OCI-LY1 (cell line): ENCODE measurements at regions not wholly inside any gene's neighbourhood (a gene's known extent, or its start where the extent isn't known, plus 50 kb on each side); places are given as distances from the start of the nearest gene placed in this dataset.

Experiments
- H2AFZ ChIP-seq: fragments of 200-600 bp; sonication (generic), shearing (Covaris generic); 2 replicates; pipeline ENCODE4 v1.6.0; 2014; ENCODE audit warnings: antibody characterized with exemption, mild to moderate bottlenecking, low read length
- H3F3A ChIP-seq: fragments of 200-600 bp; sonication (generic), shearing (Covaris generic); 2 replicates; pipeline ENCODE4 v1.6.0; 2014; ENCODE audit warnings: mild to moderate bottlenecking, antibody characterized with exemption, low read length, moderate library complexity; ENCODE audit not compliant: insufficient read depth
- H3K27ac ChIP-seq: fragments of 200-600 bp; sonication (generic); 2 replicates; pipeline ENCODE4 v1.5.1; 2014; ENCODE audit warnings: low read length, mixed run types, mild to moderate bottlenecking, low read depth; ENCODE audit not compliant: poor library complexity, severe bottlenecking
- H3K27me3 ChIP-seq: fragments of 200-600 bp; sonication (generic); 2 replicates; pipeline ENCODE4 v1.6.0; 2014; ENCODE audit warnings: antibody characterized with exemption, mild to moderate bottlenecking, low read length, moderate library complexity; ENCODE audit not compliant: insufficient read depth
- H3K36me3 ChIP-seq: fragments of 200-600 bp; sonication (generic); 2 replicates; pipeline ENCODE4 v1.6.1; 2014; ENCODE audit warnings: mild to moderate bottlenecking, antibody characterized with exemption, low read length, moderate library complexity, mixed read lengths; ENCODE audit not compliant: insufficient read depth
- H3K4me1 ChIP-seq: fragments of 200-600 bp; sonication (generic); 2 replicates; pipeline ENCODE4 v1.5.1; 2014; ENCODE audit warnings: mild to moderate bottlenecking, low read length, moderate library complexity; ENCODE audit not compliant: insufficient read depth, severe bottlenecking
- H3K4me2 ChIP-seq: fragments of 200-600 bp; sonication (generic), shearing (Covaris generic); 2 replicates; pipeline ENCODE4 v1.6.1; 2014; ENCODE audit warnings: low read length
- H3K4me3 ChIP-seq: fragments of 200-600 bp; sonication (generic); 2 replicates; pipeline ENCODE4 v1.5.1; 2014; ENCODE audit warnings: low read length, low read depth, mild to moderate bottlenecking, mixed read lengths; ENCODE audit not compliant: poor library complexity, severe bottlenecking
- H3K79me2 ChIP-seq: fragments of 200-600 bp; shearing (Covaris generic); 2 replicates; pipeline ENCODE4 v1.6.1; 2016; ENCODE audit warnings: mixed run types, low read length, mixed read lengths; ENCODE audit not compliant: insufficient read depth
- H3K9ac ChIP-seq: fragments of 200-600 bp; sonication (generic), shearing (Covaris generic); 2 replicates; pipeline ENCODE4 v1.6.1; 2014; ENCODE audit warnings: mild to moderate bottlenecking, low read length, mixed read lengths
- H3K9me2 ChIP-seq: fragments of 200-600 bp; sonication (generic), shearing (Covaris generic); 2 replicates; pipeline ENCODE4 v1.6.1; 2014; ENCODE audit warnings: low read depth, mild to moderate bottlenecking, low read length, mixed read lengths
- H3K9me3 ChIP-seq: fragments of 200-600 bp; shearing (Covaris generic); 2 replicates; pipeline ENCODE4 v1.6.1; 2014; ENCODE audit warnings: low read length, mixed read lengths
- H4K20me1 ChIP-seq: fragments of 200-600 bp; sonication (generic), shearing (Covaris generic); 2 replicates; pipeline ENCODE4 v1.6.0; 2016; ENCODE audit warnings: mild to moderate bottlenecking, low read length; ENCODE audit not compliant: insufficient read depth
- EZH2 ChIP-seq: fragments of 200-600 bp; sonication (generic), shearing (Covaris generic); IDR thresholded peaks from 2 replicates; pipeline ENCODE4 v1.8.0; 2017; ENCODE audit warnings: borderline replicate concordance, mixed run types, mild to moderate bottlenecking, antibody characterized with exemption, low read length, moderate library complexity, mixed read lengths
- TF ChIP-seq, protein P1 (sequence below): fragments of 200-600 bp; sonication (generic), shearing (Covaris generic); IDR thresholded peaks from 2 replicates; pipeline ENCODE4 v1.5.1; 2017; ENCODE audit warnings: mild to moderate bottlenecking, antibody characterized with exemption, low read length, moderate library complexity, mixed read lengths

DNA sequence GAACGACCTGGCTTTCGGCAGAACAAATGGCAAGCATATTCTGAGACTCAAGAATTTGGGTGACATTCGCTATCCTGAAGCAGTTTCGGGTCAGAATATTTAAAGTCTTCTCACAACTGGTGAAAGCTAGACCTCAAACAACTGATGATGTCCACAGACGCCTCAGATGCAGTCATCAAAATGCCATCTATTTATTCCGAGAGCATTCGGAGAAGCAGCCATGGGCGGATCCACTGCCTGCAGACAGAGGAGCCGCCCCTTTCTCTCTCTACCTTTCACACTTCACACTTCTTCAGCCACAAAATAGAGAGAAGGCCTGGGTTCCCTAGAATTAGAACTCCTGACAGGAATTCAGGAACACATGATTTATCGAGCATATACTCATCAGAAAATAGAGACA lies 65.8 kb upstream of the CREB1 start:
- H3K9me2 ChIP-seq = no peaks in the 10 kb centered on the region
- H3K9me3 ChIP-seq = no peaks in the 10 kb centered on the region
- no peak overlapping the region for H3K27ac ChIP-seq
- no peak overlapping the region for H2AFZ ChIP-seq
- H4K20me1 ChIP-seq = no peaks in the 10 kb centered on the region
- no peaks in the 10 kb centered on the region for H3K36me3 ChIP-seq
- TF ChIP-seq, protein P1, sequence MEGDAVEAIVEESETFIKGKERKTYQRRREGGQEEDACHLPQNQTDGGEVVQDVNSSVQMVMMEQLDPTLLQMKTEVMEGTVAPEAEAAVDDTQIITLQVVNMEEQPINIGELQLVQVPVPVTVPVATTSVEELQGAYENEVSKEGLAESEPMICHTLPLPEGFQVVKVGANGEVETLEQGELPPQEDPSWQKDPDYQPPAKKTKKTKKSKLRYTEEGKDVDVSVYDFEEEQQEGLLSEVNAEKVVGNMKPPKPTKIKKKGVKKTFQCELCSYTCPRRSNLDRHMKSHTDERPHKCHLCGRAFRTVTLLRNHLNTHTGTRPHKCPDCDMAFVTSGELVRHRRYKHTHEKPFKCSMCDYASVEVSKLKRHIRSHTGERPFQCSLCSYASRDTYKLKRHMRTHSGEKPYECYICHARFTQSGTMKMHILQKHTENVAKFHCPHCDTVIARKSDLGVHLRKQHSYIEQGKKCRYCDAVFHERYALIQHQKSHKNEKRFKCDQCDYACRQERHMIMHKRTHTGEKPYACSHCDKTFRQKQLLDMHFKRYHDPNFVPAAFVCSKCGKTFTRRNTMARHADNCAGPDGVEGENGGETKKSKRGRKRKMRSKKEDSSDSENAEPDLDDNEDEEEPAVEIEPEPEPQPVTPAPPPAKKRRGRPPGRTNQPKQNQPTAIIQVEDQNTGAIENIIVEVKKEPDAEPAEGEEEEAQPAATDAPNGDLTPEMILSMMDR = no peak
- no peak for TF ChIP-seq EZH2
- H3K4me3 ChIP-seq = no peak overlapping the region
- H3K4me1 ChIP-seq = no peaks in the 10 kb centered on the region
- no peaks in the 10 kb centered on the region for H3K27me3 ChIP-seq
- no peak overlapping the region for H3K9ac ChIP-seq
- no peaks in the 10 kb centered on the region for H3F3A ChIP-seq
- H3K4me2 ChIP-seq = no peak overlapping the region
- no peaks in the 10 kb centered on the region for H3K79me2 ChIP-seq

GRCh38 chr2:207465894-207466293 lies 63.9 kb upstream of the CREB1 start:
- H3K9me3 ChIP-seq = no peaks in the 10 kb centered on the region
- no peaks in the 10 kb centered on the region for H3K9me2 ChIP-seq
- H3K4me3 ChIP-seq = no peak overlapping the region
- no peaks in the 10 kb centered on the region for H3K4me1 ChIP-seq
- H3K79me2 ChIP-seq = no peaks in the 10 kb centered on the region
- H3K9ac ChIP-seq = no peak overlapping the region
- H4K20me1 ChIP-seq = no peaks in the 10 kb centered on the region
- no peaks in the 10 kb centered on the region for H3K27me3 ChIP-seq
- no peak overlapping the region for H3K4me2 ChIP-seq
- no peaks in the 10 kb centered on the region for H3K36me3 ChIP-seq
- no peak for TF ChIP-seq EZH2
- TF ChIP-seq, protein P1 = no peak
- H3F3A ChIP-seq = no peaks in the 10 kb centered on the region
- H3K27ac ChIP-seq = no peak overlapping the region
- H2AFZ ChIP-seq = no peak overlapping the region

GRCh38 chr2:207467716-207468347 lies 61.9 kb upstream of the CREB1 start:
- Histone ChIP-seq H3K27me3 (no peaks in the 10 kb centered on the region), H4K20me1 (no peaks in the 10 kb centered on the region), H3K4me1 (no peaks in the 10 kb centered on the region), H2AFZ (no peak overlapping the region), H3K27ac (no peak overlapping the region), H3F3A (no peaks in the 10 kb centered on the region), H3K9me3 (no peaks in the 10 kb centered on the region), H3K4me2 (no peak overlapping the region), H3K4me3 (no peak overlapping the region), H3K9me2 (no peaks in the 10 kb centered on the region), H3K36me3 (no peaks in the 10 kb centered on the region), H3K79me2 (no peaks in the 10 kb centered on the region), H3K9ac (no peak overlapping the region)
- no peak for TF ChIP-seq EZH2
- TF ChIP-seq, protein P1 = no peak
